HepG2 (cell line): ENCODE measurements at regions not wholly inside any gene's neighbourhood (a gene's known extent, or its start where the extent isn't known, plus 50 kb on each side); places are given as distances from the start of the nearest gene placed in this dataset.

Experiments used
- ATAC-seq: fragments of 200-7000 bp; cut with Tn5 transposase; 3 replicates; pipeline ENCODE4 v1.9.1; 2020; ENCODE audit warnings: mild to moderate bottlenecking, moderate library complexity
- BruUV-seq: library from RNA; stranded (reverse); fragments of 400-500 nt; replicated peaks from 2 replicates; lab custom pipeline; 2021; lab: Mats Ljungman, UMichigan
- CTCF ChIA-PET: fragments of 300-600 bp; formaldehyde crosslinking; extraction: SDS; loops from one replicate; lab custom pipeline; 2021; ENCODE audit warnings: low total read pairs, inconsistent platforms, low intra/inter-chr PET ratio; lab: Yijun Ruan, JAX
- POLR2A ChIA-PET: fragments of 350-600 bp; sonication (Branson Sonifier 250); formaldehyde crosslinking; loops from one replicate; lab custom pipeline; 2020; ENCODE audit warnings: antibody characterized with exemption, inconsistent platforms; lab: Yijun Ruan, JAX
- DNase-seq: peaks from one replicate; pipeline ENCODE4 v3.0.0-alpha.2; 2015; ENCODE audit warnings: low spot score
- FAIRE-seq: peaks from 3 replicates; lab custom pipeline; 2011; peaks lifted over from hg19 to GRCh38; lab: Jason Lieb, UNC
- H2AFZ ChIP-seq: one replicate; pipeline ENCODE4 v1.6.1; 2011; ENCODE audit warnings: low read length, inconsistent platforms
- H3K27ac ChIP-seq: fragments of 300-600 bp; 3 replicates; pipeline ENCODE4 v1.8.0; 2011; ENCODE audit warnings: mixed run types, mild to moderate bottlenecking, mixed read lengths, low read length, inconsistent platforms; ENCODE audit not compliant: insufficient read depth; ENCODE audit errors: extremely low read length
- H3K27me3 ChIP-seq, 2 experiments: fragments of 200-600 bp in 1 of 2; 2 replicates in 1 of 2; 3 replicates in 1 of 2; pipeline versions ENCODE4 v1.6.0 to v1.8.0; 2011; ENCODE audit warnings: low read length in 2 of 2, mild to moderate bottlenecking in 2 of 2, moderate library complexity in 2 of 2, inconsistent platforms in 1 of 2; ENCODE audit not compliant: insufficient read depth in 2 of 2, control insufficient read depth in 1 of 2
- H3K36me3 ChIP-seq, 2 experiments: fragments of 200-600 bp in 1 of 2; replicated peaks in 1 of 2; 2 replicates in 1 of 2; 3 replicates in 1 of 2; pipeline versions ENCODE4 v1.5.1 to v1.8.0; 2011; ENCODE audit warnings: low read length in 2 of 2, inconsistent platforms in 1 of 2; ENCODE audit not compliant: insufficient read depth in 2 of 2, control insufficient read depth in 1 of 2
- H3K4me1 ChIP-seq: 2 replicates; pipeline ENCODE4 v1.5.1; 2012; ENCODE audit warnings: low read length, inconsistent platforms; ENCODE audit not compliant: insufficient read depth
- H3K4me2 ChIP-seq: 2 replicates; pipeline ENCODE4 v1.6.0; 2011; ENCODE audit warnings: low read depth, low read length, inconsistent platforms
- H3K4me3 ChIP-seq, 3 experiments: fragments of 200-600 bp in 1 of 3; sonication (generic), shearing (Covaris generic) in 1 of 3; replicated peaks in 1 of 3; 2 replicates each; pipeline ENCODE4 v1.5.1; 2011 to 2016; ENCODE audit warnings: low read length in 3 of 3, inconsistent platforms in 2 of 3, low read depth in 2 of 3, mild to moderate bottlenecking in 2 of 3, control low read depth in 1 of 3, mixed read lengths in 1 of 3; ENCODE audit not compliant: insufficient read depth in 1 of 3
- H3K79me2 ChIP-seq: one replicate; pipeline ENCODE4 v1.6.1; 2011; ENCODE audit warnings: low read length, inconsistent platforms; ENCODE audit not compliant: insufficient read depth
- H3K9ac ChIP-seq: 2 replicates; pipeline ENCODE4 v1.6.0; 2011; ENCODE audit warnings: mild to moderate bottlenecking, low read depth, low read length, inconsistent platforms; ENCODE audit not compliant: insufficient read depth
- H3K9me3 ChIP-seq: 2 replicates; pipeline ENCODE4 v1.5.1; 2012; ENCODE audit warnings: mild to moderate bottlenecking, low read length
- H4K20me1 ChIP-seq: 2 replicates; pipeline ENCODE4 v1.6.0; 2011; ENCODE audit warnings: inconsistent platforms, mild to moderate bottlenecking, low read length, moderate library complexity; ENCODE audit not compliant: insufficient read depth
- ARNTL ChIP-seq: sonication (generic); formaldehyde crosslinking; IDR thresholded peaks from 2 replicates; pipeline ENCODE4 v1.4.0; 2020; ENCODE audit warnings: mild to moderate bottlenecking, missing genetic modification reagents
- BORCS8-MEF2B ChIP-seq: sonication (generic); formaldehyde crosslinking; IDR thresholded peaks from 2 replicates; pipeline ENCODE4 v1.8.0; 2022; ENCODE audit warnings: mild to moderate bottlenecking, missing genetic modification reagents
- GMEB1 ChIP-seq: sonication (generic); formaldehyde crosslinking; IDR thresholded peaks from 2 replicates; pipeline ENCODE4 v1.5.1; 2020; ENCODE audit warnings: missing genetic modification reagents, mild to moderate bottlenecking, borderline replicate concordance
- HIVEP1 ChIP-seq: sonication (generic); formaldehyde crosslinking; IDR thresholded peaks from 2 replicates; pipeline ENCODE4 v1.4.0; 2020; ENCODE audit warnings: mild to moderate bottlenecking, missing genetic modification reagents
- KAT2B ChIP-seq: fragments of 150-350 bp; IDR thresholded peaks from 2 replicates; pipeline ENCODE4 v1.6.1; 2014; ENCODE audit warnings: low read depth, low read length, borderline replicate concordance
- NFE2 ChIP-seq: sonication (generic); formaldehyde crosslinking; IDR thresholded peaks from 2 replicates; pipeline ENCODE4 v1.4.0; 2020; ENCODE audit warnings: missing genetic modification reagents
- NFIB ChIP-seq: sonication (generic); formaldehyde crosslinking; IDR thresholded peaks from 2 replicates; pipeline ENCODE4 v1.9.0; 2021; ENCODE audit warnings: missing genetic modification reagents, mild to moderate bottlenecking, borderline replicate concordance
- REST ChIP-seq, 2 experiments: IDR thresholded peaks; 2 replicates each; pipeline ENCODE4 v1.6.1; 2011 to 2012; ENCODE audit warnings: low read length in 2 of 2, borderline replicate concordance in 1 of 2, low read depth in 1 of 2, mild to moderate bottlenecking in 1 of 2, moderate library complexity in 1 of 2
- SOX13 ChIP-seq, 3 experiments: fragments of 450-650 bp in 1 of 3; sonication (generic) in 1 of 3; formaldehyde crosslinking in 1 of 3; IDR thresholded peaks in 2 of 3; conservative IDR thresholded peaks in 1 of 3; 2 replicates each; pipeline versions ENCODE4 v1.5.0 to v1.6.1; 2016 to 2020; ENCODE audit warnings: antibody characterized with exemption in 1 of 3, mild to moderate bottlenecking in 1 of 3, missing compliant biosample characterization in 1 of 3, missing genetic modification reagents in 1 of 3, moderate library complexity in 1 of 3
- YEATS2 ChIP-seq: sonication (generic); formaldehyde crosslinking; IDR thresholded peaks from 2 replicates; pipeline ENCODE4 v1.4.0; 2020; ENCODE audit warnings: missing genetic modification reagents, borderline replicate concordance
- ZNF30 ChIP-seq: sonication (generic); formaldehyde crosslinking; IDR thresholded peaks from 2 replicates; pipeline ENCODE4 v1.5.0; 2020; ENCODE audit warnings: mild to moderate bottlenecking, missing genetic modification reagents
- ZNF597 ChIP-seq: sonication (generic); formaldehyde crosslinking; IDR thresholded peaks from 2 replicates; pipeline ENCODE4 v1.5.0; 2020; ENCODE audit warnings: missing genetic modification reagents
- ZNF761 ChIP-seq: sonication (generic); formaldehyde crosslinking; conservative IDR thresholded peaks from 2 replicates; pipeline ENCODE4 v1.4.0; 2020; ENCODE audit warnings: mild to moderate bottlenecking, missing genetic modification reagents
- ZSCAN20 ChIP-seq: sonication (generic); formaldehyde crosslinking; IDR thresholded peaks from 2 replicates; pipeline ENCODE4 v1.4.0; 2020; ENCODE audit warnings: missing genetic modification reagents, mild to moderate bottlenecking, borderline replicate concordance
- ZUFSP ChIP-seq: sonication (generic); formaldehyde crosslinking; IDR thresholded peaks from 2 replicates; pipeline ENCODE4 v1.9.0; 2021; ENCODE audit warnings: missing genetic modification reagents, mild to moderate bottlenecking, borderline replicate concordance
- in situ Hi-C: cut with HindIII; loops from 2 replicates; pipeline ENCODE4 v1.10.0; 2017; ENCODE audit warnings: low pct_unique_long_range_greater_than_20kb; ENCODE audit not compliant: extremely low pct_ligation_motif_present
- intact Hi-C: fragments of 100-400 bp; cut with micrococcal nuclease; formaldehyde crosslinking; loops from one replicate; pipeline ENCODE4 v1.10.0; 2022; ENCODE audit not compliant: unreplicated experiment

GRCh38 chr1:222987674-222988076 lies 155.4 kb downstream of the TLR5 start:
- Histone ChIP-seq H3K9me3 (no peaks in the 10 kb centered on the region), H3K4me2 (no peak overlapping the region), H3K27me3 (no peaks in the 10 kb centered on the region), H3K79me2 (no peaks in the 10 kb centered on the region), H3K36me3 (no peaks in the 10 kb centered on the region; a peak in 1 of 5 replicates), H3K4me1 (peaks cover 8% of the 10 kb centered on the region; the same call in 1 of the 2 replicates), H3K9ac (no peak overlapping the region), H3K27ac (no peak overlapping the region), H4K20me1 (no peaks in the 10 kb centered on the region), H2AFZ (no peak overlapping the region), H3K4me3 (no peak overlapping the region)
- POLR2A ChIA-PET: no interaction called here
- CTCF ChIA-PET: no interaction called here
- no peak for FAIRE-seq
- intact Hi-C loops (no loop called here), in situ Hi-C loops (no loop called here)
- no TSS peak for BruUV-seq
- DNase-seq: no peak
- ATAC-seq: no peak
- TF ChIP-seq ARNTL (CRISPR knock-in tag) (no peak), YEATS2 (no peak), REST (IDR thresholded peaks at IDR 0.05; ENCODE audit: borderline replicate concordance in 1 of 2, low read depth in 1 of 2, low read length in 2 of 2) (no peak), NFE2 (CRISPR knock-in tag) (no peak), BORCS8-MEF2B (CRISPR knock-in tag) (no peak), KAT2B (no peak), NFIB (CRISPR knock-in tag) (no peak), ZNF761 (CRISPR knock-in tag) (no peak), GMEB1 (CRISPR knock-in tag) (no peak), ZSCAN20 (CRISPR knock-in tag) (no peak), ZNF597 (no peak), SOX13 (IDR thresholded peaks at IDR 0.05) (no peak), SOX13 (CRISPR knock-in tag; conservative IDR thresholded peaks at IDR 0.05 in 1 of 2, IDR thresholded peaks at IDR 0.05 in 1 of 2) (no peak), ZUFSP (CRISPR knock-in tag) (no peak), HIVEP1 (CRISPR knock-in tag) (no peak), ZNF30 (CRISPR knock-in tag) (no peak)
